GM19239 (cell line): ENCODE measurements at regions not wholly inside any gene's neighbourhood (a gene's known extent, or its start where the extent isn't known, plus 50 kb on each side); places are given as distances from the start of the nearest gene placed in this dataset.

ENCODE experiments used
- DNase-seq: peaks from one replicate; pipeline ENCODE4 v3.0.0; 2011; ENCODE audit warnings: low spot score; ENCODE audit not compliant: insufficient read length
- FAIRE-seq: peaks from 2 replicates; lab custom pipeline; 2011; peaks lifted over from hg19 to GRCh38; lab: Jason Lieb, UNC

- no peak for FAIRE-seq
- no peak for DNase-seq
Measured at GRCh38 chr19:31126236-31126635, 223.0 kb downstream of the TSHZ3 start.

GRCh38 chr19:31125071-31125470 is 224.2 kb downstream of the TSHZ3 start:
- DNase-seq (no peak), FAIRE-seq (no peak)

DNA sequence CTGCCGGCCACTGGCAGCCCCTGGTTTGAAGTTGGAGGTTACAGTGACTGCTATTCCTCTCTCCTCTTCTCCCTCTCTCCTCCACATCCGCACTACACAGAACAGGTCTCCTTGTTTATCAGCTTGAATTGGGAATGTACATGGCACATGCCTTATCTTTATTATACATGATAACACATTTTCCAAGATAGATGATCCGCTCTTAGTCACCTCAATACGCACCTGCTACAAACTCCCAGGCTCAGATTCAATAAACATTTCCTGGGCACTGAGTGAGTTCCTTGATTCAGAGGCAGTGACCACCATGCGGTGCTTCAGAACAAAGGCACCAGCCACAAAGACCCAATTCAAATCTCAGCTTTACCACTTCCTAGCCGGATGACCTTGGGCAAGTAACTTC is 227.7 kb downstream of the TSHZ3 start:
- FAIRE-seq (no peak), DNase-seq (no peak)

- FAIRE-seq (no peak), DNase-seq (no peak)
Measured at GRCh38 chr19:31120952-31121351, 228.3 kb downstream of the TSHZ3 start.

DNA sequence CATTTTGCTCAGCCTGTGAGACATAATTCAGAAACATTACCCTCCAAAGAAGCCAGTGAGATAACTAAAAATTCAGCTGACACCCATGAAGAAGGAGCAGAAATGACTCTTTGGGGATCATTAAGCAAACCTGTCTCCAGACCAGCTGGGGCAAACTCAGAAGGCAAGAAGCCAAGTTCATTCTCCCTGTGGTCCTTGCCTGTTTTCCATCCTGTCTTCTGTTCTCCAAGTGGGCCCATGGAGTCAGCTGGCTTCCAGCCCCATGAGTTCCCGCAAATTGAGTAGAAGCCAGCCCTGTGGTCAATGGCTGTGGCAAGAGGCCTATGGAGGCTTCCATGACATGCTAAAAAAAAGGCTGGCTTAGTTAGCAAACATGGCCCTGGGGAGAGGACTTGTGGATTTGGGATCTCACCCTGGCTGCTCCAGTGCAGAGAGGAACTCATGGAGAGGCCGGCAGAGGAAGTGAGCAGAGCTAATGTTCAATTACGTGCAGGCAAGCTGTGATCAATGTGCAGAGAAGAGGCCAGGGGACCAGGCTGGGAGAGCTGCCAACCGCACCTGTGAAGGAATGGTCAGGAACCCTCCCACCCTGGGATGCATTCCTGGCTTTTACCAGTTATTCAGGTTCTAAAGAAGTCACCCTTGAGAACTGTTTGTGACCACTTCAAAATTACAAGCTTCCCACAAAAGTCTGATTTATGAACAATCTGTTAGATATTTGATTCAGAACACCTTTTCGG is 229.1 kb downstream of the TSHZ3 start:
- no peak for FAIRE-seq
- DNase-seq = no peak

DNA sequence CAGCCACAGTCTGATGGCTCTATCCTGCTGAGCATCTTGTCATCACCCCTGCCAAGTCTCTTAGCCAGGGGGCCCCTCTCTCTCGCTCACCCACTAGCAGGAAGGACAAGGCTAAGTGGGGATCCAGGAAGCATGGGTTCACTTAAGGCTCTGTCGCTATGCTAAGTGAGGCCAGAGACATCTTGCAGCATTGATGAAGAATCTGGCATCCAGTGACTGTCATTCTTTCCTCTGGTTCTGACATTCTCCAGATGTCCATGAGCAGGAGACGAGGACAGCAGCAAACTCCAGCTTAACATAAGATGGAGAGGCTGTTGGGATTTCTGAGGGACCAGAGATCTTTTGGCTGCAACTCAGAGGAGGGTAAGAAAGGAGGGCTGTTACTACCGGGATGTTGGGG is 230.2 kb downstream of the TSHZ3 start:
- FAIRE-seq (no peak), DNase-seq (no peak)

GRCh38 chr19:31118287-31118955 is 230.8 kb downstream of the TSHZ3 start:
- no peak for FAIRE-seq
- no peak for DNase-seq

- FAIRE-seq = no peak
- DNase-seq = no peak
Measured at GRCh38 chr19:31114585-31114984, 234.7 kb downstream of the TSHZ3 start.

DNA sequence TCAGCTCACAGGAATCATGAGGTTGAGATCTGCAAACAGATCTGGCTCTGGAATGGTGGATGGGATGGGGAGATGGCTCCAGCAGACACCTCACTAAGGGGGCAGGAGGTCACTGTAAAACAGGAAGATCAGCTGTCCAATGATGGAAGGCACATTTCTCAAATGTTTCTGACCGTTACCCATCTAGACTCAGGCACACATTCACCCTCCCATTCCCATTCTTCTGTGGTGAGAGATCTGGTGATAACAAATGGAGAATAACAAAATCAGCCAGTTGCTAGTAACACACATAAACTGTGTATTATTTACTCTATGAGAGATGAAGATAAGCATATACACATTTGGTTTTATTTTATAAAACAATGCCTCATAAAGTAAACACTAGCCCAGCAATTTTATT is 235.9 kb downstream of the TSHZ3 start:
- no peak for DNase-seq
- FAIRE-seq = no peak

GRCh38 chr19:31112158-31112557 is 237.1 kb downstream of the TSHZ3 start:
- no peak for DNase-seq
- FAIRE-seq = no peak

GRCh38 chr19:31111741-31112140 is 237.5 kb downstream of the TSHZ3 start:
- FAIRE-seq = no peak
- no peak for DNase-seq

DNA sequence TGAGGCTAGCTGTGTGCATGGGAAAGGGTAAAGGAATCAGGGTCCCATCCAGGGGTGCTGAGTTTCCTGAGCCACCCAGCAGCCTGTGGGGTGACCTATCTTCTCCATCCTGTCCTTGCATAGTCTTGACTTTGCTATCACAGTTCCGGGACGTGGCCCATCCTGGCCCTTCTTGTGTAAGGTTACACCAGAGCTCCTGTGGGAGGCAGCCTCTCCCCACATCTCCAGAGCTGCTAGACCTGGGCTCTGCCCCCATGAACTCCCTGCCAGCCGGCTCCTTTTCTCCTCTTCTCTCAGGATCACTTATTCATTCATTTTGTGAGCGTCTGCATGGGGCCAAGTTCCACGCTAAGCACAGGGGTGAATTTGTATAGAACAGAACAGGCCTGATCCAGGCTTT is 238.9 kb downstream of the TSHZ3 start:
- DNase-seq (no peak), FAIRE-seq (no peak)

- no peak for DNase-seq
- no peak for FAIRE-seq
Measured at GRCh38 chr19:31109636-31110035, 239.6 kb downstream of the TSHZ3 start.

DNA sequence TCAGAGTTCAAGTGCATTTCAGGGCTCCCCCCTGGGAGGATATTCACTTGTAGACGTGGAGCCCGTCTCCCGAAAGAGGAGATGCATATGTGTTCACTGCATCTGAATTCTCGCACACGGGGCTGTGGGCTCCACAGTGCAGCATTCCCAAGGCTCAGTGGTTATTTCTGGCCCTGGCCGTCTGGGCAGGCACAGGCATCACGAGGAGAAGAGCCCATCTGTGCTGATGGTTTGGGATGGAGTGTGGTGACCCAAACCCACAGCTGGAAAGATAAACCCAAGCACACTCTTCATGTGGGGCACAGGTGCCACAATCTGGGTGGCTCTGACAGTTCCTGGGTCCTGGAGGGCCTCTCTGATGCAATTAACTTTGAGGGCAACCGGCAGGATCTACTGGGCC is 242.1 kb downstream of the TSHZ3 start:
- no peak for FAIRE-seq

GRCh38 chr19:31105761-31106160 is 243.5 kb downstream of the TSHZ3 start:
- FAIRE-seq (no peak), DNase-seq (no peak)

More for the DNA sequence above, 242.1 kb downstream of the TSHZ3 start:
- no peak for DNase-seq

DNA sequence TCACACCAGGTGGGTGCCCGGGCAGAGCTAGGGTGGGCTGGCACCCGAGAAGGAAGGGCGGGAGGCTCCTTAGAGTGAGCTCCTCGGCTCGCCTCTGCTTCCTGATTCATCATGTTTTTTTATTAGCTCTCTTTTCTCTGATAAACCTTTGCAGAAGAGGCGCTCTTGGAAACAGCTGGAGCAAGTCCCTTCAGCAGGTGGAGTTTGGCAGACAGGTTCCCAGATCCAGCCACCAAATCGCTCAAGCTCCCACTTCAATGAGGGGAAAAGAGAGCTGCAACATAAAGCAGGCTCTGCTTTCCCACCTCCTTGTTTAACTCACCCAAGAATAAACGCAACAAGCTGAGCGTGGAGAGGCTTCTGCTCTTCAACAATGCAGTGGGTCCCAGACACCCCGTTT is 244.8 kb downstream of the TSHZ3 start:
- FAIRE-seq (no peak), DNase-seq (no peak)

GRCh38 chr19:31103228-31103627 is 246.0 kb downstream of the TSHZ3 start:
- no peak for DNase-seq
- FAIRE-seq = no peak

DNA sequence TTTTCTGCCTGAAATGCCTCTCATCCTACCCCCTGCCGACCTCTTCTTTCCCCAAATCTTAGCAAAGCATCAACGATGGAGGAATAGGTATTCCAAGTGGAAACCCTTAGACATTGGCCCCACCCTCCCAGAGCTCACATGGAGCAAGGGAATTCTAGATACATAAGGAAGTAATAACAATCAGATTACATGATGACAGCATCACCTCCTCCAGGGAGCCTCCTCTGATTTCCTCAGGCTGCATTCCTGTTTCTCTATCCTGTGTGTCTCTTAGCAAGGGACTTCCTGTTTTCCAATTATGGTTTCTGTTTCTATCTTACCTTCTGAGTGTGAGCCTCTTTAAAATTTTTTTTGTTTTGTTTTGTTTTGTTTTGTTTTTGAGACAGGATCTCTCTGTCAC is 246.6 kb downstream of the TSHZ3 start:
- DNase-seq = no peak
- FAIRE-seq = no peak

GRCh38 chr19:31100981-31101380 is 248.3 kb downstream of the TSHZ3 start:
- DNase-seq = no peak
- FAIRE-seq = no peak

DNA sequence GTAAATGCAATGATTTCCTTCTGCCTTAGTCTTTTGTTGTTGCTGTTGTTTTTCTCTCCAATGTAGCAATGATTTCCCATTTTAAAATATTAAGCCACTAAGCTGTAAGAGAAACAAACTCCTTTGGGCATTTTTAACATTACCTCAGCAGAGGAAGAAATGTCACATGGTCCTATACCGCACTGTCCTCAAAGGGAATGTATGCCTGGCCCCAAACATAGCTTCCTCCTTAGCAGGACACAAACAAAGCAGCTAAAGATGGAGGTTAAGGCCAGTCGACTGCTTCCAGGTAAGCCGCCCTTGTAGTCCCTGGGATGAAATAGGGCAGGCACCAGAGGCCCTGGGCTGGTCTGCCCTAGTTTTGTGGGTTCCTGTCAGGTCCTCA is 249.0 kb downstream of the TSHZ3 start:
- DNase-seq (no peak), FAIRE-seq (no peak)

- no peak for DNase-seq
Measured at GRCh38 chr19:31099515-31100205, 249.6 kb downstream of the TSHZ3 start.

More at GRCh38 chr19:31099515-31100205, 249.6 kb downstream of the TSHZ3 start:
- no peak for FAIRE-seq
